H1 (cell line): ENCODE measurements at regions not wholly inside any gene's neighbourhood (a gene's known extent, or its start where the extent isn't known, plus 50 kb on each side); places are given as distances from the start of the nearest gene placed in this dataset.

Source experiments
- CTCF ChIA-PET: fragments of 300-600 bp; sonication (Branson Sonifier 250); formaldehyde crosslinking; loops from one replicate; lab custom pipeline; 2021; ENCODE audit not compliant: partially characterized antibody; lab: Charles Lee
- POLR2A ChIA-PET: fragments of 300-600 bp; sonication (Branson Sonifier 250); formaldehyde crosslinking; loops from one replicate; lab custom pipeline; 2021; ENCODE audit warnings: inconsistent platforms; ENCODE audit not compliant: partially characterized antibody; lab: Charles Lee
- DNase-seq, 2 experiments: peaks; one replicate each; pipeline versions ENCODE4 v3.0.0 to v3.0.0-alpha.2; 2010 to 2022; ENCODE audit warnings: low spot score in 2 of 2, low read depth in 1 of 2, mixed read lengths in 1 of 2
- FAIRE-seq: peaks from 2 replicates; lab custom pipeline; 2011; peaks lifted over from hg19 to GRCh38; lab: Jason Lieb, UNC
- H2AFZ ChIP-seq: 2 replicates; pipeline ENCODE4 v1.8.1; 2012; ENCODE audit warnings: low read length, inconsistent platforms
- H2AK5ac ChIP-seq: 2 replicates; pipeline ENCODE4 v1.6.1; 2013; ENCODE audit warnings: low read depth, low read length
- H2BK120ac ChIP-seq: replicated peaks from 2 replicates; pipeline ENCODE3; 2013; ENCODE audit warnings: low read depth, low read length, inconsistent platforms
- H2BK12ac ChIP-seq: 2 replicates; pipeline ENCODE4 v1.6.1; 2013; ENCODE audit warnings: low read depth, low read length
- H2BK15ac ChIP-seq: 2 replicates; pipeline ENCODE4 v1.6.1; 2013; ENCODE audit warnings: low read length
- H2BK20ac ChIP-seq: 2 replicates; pipeline ENCODE4 v1.6.1; 2013; ENCODE audit warnings: low read length
- H2BK5ac ChIP-seq: 2 replicates; pipeline ENCODE4 v1.6.1; 2013; ENCODE audit warnings: low read depth, low read length
- H3K14ac ChIP-seq: 2 replicates; pipeline ENCODE4 v1.6.1; 2013; ENCODE audit warnings: inconsistent platforms; ENCODE audit not compliant: insufficient read length
- H3K18ac ChIP-seq: 2 replicates; pipeline ENCODE4 v1.6.1; 2013; ENCODE audit warnings: low read length; ENCODE audit errors: extremely low read depth
- H3K23ac ChIP-seq: 2 replicates; pipeline ENCODE4 v1.6.1; 2013; ENCODE audit warnings: inconsistent platforms; ENCODE audit not compliant: insufficient read length
- H3K23me2 ChIP-seq: 2 replicates; pipeline ENCODE4 v1.6.1; 2013; ENCODE audit warnings: low read depth, low read length
- H3K27ac ChIP-seq: 2 replicates; pipeline ENCODE4 v1.6.1; 2011; ENCODE audit warnings: low read depth, low read length, inconsistent platforms
- H3K27me3 ChIP-seq, 4 experiments: replicated peaks in 1 of 4; 1 replicate in 1 of 4; 2 replicates in 3 of 4; pipeline versions ENCODE4 v1.6.1 to v1.8.1; 2011 to 2013; ENCODE audit warnings: low read length in 3 of 4, mild to moderate bottlenecking in 3 of 4, inconsistent platforms in 2 of 4, mixed read lengths in 2 of 4, moderate library complexity in 1 of 4; ENCODE audit not compliant: control insufficient read depth in 3 of 4, insufficient read depth in 3 of 4; ENCODE audit errors: extremely low read depth in 1 of 4
- H3K36me3 ChIP-seq, 4 experiments: 2 replicates each; pipeline versions ENCODE4 v1.6.1 to v1.8.1; 2011 to 2013; ENCODE audit warnings: mild to moderate bottlenecking in 4 of 4, low read length in 3 of 4, moderate library complexity in 2 of 4, control low read depth in 1 of 4, inconsistent platforms in 1 of 4; ENCODE audit not compliant: insufficient read depth in 4 of 4, control insufficient read depth in 2 of 4
- H3K4ac ChIP-seq: replicated peaks from 2 replicates; pipeline ENCODE3; 2013; ENCODE audit warnings: low read length, low read depth, mixed read lengths, inconsistent platforms; ENCODE audit not compliant: insufficient read length
- H3K4me1 ChIP-seq, 4 experiments: replicated peaks in 1 of 4; 1 replicate in 1 of 4; 2 replicates in 3 of 4; pipeline versions ENCODE4 v1.6.1 to v1.8.1; 2011 to 2013; ENCODE audit warnings: low read length in 3 of 4, inconsistent platforms in 2 of 4, mixed read lengths in 1 of 4; ENCODE audit not compliant: insufficient read depth in 4 of 4, control insufficient read depth in 3 of 4
- H3K4me2 ChIP-seq, 2 experiments: 2 replicates each; pipeline versions ENCODE4 v1.6.1 to v1.8.1; 2011 to 2013; ENCODE audit warnings: low read depth in 2 of 2, low read length in 2 of 2, control low read depth in 1 of 2, inconsistent platforms in 1 of 2, mild to moderate bottlenecking in 1 of 2; ENCODE audit not compliant: insufficient read depth in 1 of 2
- H3K4me3 ChIP-seq, 4 experiments: fragments of 200-600, 300-600 bp in 1 of 4; sonication (generic), shearing (Covaris generic), sonication (Bioruptor Twin) in 1 of 4; 2 replicates each; pipeline versions ENCODE4 v1.5.1 to v1.8.1; 2011 to 2016; ENCODE audit warnings: low read length in 4 of 4, low read depth in 3 of 4, control low read depth in 2 of 4, inconsistent platforms in 2 of 4, mild to moderate bottlenecking in 2 of 4, mixed read lengths in 1 of 4, moderate library complexity in 1 of 4; ENCODE audit not compliant: insufficient read depth in 2 of 4; ENCODE audit errors: extremely low read depth in 1 of 4
- H3K56ac ChIP-seq: replicated peaks from 2 replicates; pipeline ENCODE3; 2013; ENCODE audit warnings: low read depth, mild to moderate bottlenecking, mixed read lengths, low read length, inconsistent platforms; ENCODE audit not compliant: insufficient read length
- H3K79me1 ChIP-seq: 2 replicates; pipeline ENCODE4 v1.6.1; 2013; ENCODE audit warnings: low read depth, low read length, control low read depth
- H3K79me2 ChIP-seq, 2 experiments: 2 replicates each; pipeline versions ENCODE4 v1.6.1 to v1.8.1; 2012 to 2013; ENCODE audit warnings: low read length in 2 of 2, mild to moderate bottlenecking in 2 of 2, inconsistent platforms in 1 of 2; ENCODE audit not compliant: insufficient read depth in 2 of 2, control insufficient read depth in 1 of 2
- H3K9ac ChIP-seq, 4 experiments: replicated peaks in 1 of 4; 1 replicate in 1 of 4; 2 replicates in 3 of 4; pipeline versions ENCODE4 v1.6.1 to v1.8.1; 2011 to 2013; ENCODE audit warnings: low read depth in 3 of 4, low read length in 3 of 4, control low read depth in 2 of 4, mild to moderate bottlenecking in 2 of 4, moderate library complexity in 2 of 4, inconsistent platforms in 1 of 4; ENCODE audit errors: extremely low read depth in 1 of 4
- H3K9me3 ChIP-seq, 2 experiments: 2 replicates each; pipeline versions ENCODE4 v1.6.1 to v1.8.1; 2012 to 2013; ENCODE audit warnings: mild to moderate bottlenecking in 2 of 2, moderate library complexity in 2 of 2, control low read depth in 1 of 2, inconsistent platforms in 1 of 2, low read depth in 1 of 2, low read length in 1 of 2, mixed read lengths in 1 of 2; ENCODE audit not compliant: insufficient read depth in 2 of 2
- H4K20me1 ChIP-seq, 2 experiments: replicated peaks in 1 of 2; 2 replicates each; pipeline versions ENCODE3 to v1.8.1; 2011 to 2013; ENCODE audit warnings: inconsistent platforms in 2 of 2, low read length in 2 of 2, mild to moderate bottlenecking in 1 of 2; ENCODE audit not compliant: insufficient read depth in 2 of 2, control insufficient read depth in 1 of 2
- H4K5ac ChIP-seq: 2 replicates; pipeline ENCODE4 v1.6.1; 2013; ENCODE audit warnings: low read length, low read depth, mixed read lengths, inconsistent platforms; ENCODE audit not compliant: insufficient read length
- H4K8ac ChIP-seq: 2 replicates; pipeline ENCODE4 v1.8.0; 2013; ENCODE audit warnings: mild to moderate bottlenecking, moderate library complexity, low read length, inconsistent platforms; ENCODE audit not compliant: insufficient read depth; ENCODE audit errors: extremely low read depth
- H4K91ac ChIP-seq: replicated peaks from 2 replicates; pipeline ENCODE3; 2013; ENCODE audit warnings: low read length, mixed read lengths, inconsistent platforms; ENCODE audit not compliant: insufficient read length
- BACH1 ChIP-seq: IDR thresholded peaks from 2 replicates; pipeline ENCODE4 v1.6.1; 2012; ENCODE audit warnings: low read length, improper control_type of control experiment
- CBX5 ChIP-seq: fragments of 300-800, 300-1000 bp; sonication (generic); IDR thresholded peaks from 2 replicates; pipeline ENCODE4 v1.7.1; 2016; ENCODE audit warnings: antibody characterized with exemption, low read length, low read depth
- CEBPB ChIP-seq: IDR thresholded peaks from 2 replicates; pipeline ENCODE4 v1.6.1; 2012; ENCODE audit warnings: low read depth, low read length
- FOSL1 ChIP-seq: IDR thresholded peaks from 2 replicates; pipeline ENCODE4 v1.6.1; 2011; ENCODE audit warnings: mild to moderate bottlenecking, low read depth, low read length, moderate library complexity; ENCODE audit not compliant: insufficient read depth
- NANOG ChIP-seq: IDR thresholded peaks from 2 replicates; pipeline ENCODE4 v1.6.1; 2011; ENCODE audit warnings: low read length, low read depth, mild to moderate bottlenecking, inconsistent platforms; ENCODE audit not compliant: insufficient read depth, poor library complexity, severe bottlenecking
- POLR2AphosphoS5 ChIP-seq: IDR thresholded peaks from 2 replicates; pipeline ENCODE4 v1.6.1; 2011; ENCODE audit warnings: low read depth, low read length
- TAF7 ChIP-seq: optimal IDR thresholded peaks from 2 replicates; pipeline ENCODE3; 2011; ENCODE audit warnings: low read depth, mild to moderate bottlenecking, inconsistent platforms, low read length, moderate library complexity, borderline replicate concordance
- WGBS, 2 experiments: shearing (Covaris generic) in 1 of 2; methylation state at CpG; one replicate each; pipeline versions ENCODE4 v1.1.6 to v1.1.7; 2013 to 2015; ENCODE audit warnings: low lambda C conversion rate in 2 of 2, mixed read lengths in 2 of 2, inconsistent platforms in 1 of 2, low coverage in 1 of 2, missing lambda C conversion rate in 1 of 2; ENCODE audit not compliant: insufficient replicate concordance in 2 of 2, insufficient coverage in 1 of 2, insufficient read length in 1 of 2; ENCODE audit errors: extremely low coverage in 1 of 2, missing lambda C conversion rate in 1 of 2; 5-methylcytosine and 5-hydroxymethylcytosine counted together

DNA sequence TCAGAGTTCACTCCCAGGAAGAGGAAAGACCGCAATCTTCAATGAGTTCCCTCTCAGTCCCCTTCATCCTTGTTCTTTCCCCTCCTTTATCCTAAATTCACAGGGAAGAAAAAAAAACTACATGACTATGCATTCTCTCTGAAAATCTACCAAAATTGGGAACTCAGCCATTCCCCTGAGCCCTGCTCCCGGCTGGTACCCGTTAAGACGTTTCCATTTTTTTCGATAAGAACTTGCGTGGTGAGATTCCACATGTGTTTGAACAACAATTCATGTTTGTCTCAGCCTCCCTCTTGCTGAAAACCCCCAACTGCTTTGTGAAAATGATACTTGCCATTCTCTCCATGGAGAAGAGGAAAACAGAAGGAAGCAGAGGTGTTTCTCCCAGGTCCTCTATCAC, 318.7 kb upstream of the ID2 start:
- CTCF ChIA-PET, result interaction anchor here (0.6 kb wide), 1 partner anchor 969 kb away, joined by 4 read pairs; no protein-coding TSS in a partner anchor
- no peak overlapping the region for H3K4me2 ChIP-seq
- no peaks in the 10 kb centered on the region for H3K79me2 ChIP-seq
- H4K20me1 ChIP-seq, result no peaks in the 10 kb centered on the region
- FAIRE-seq (no peak), DNase-seq (no peak)
- H2BK5ac ChIP-seq, result no peak overlapping the region
- POLR2A ChIA-PET, result no interaction called here
- H2BK15ac ChIP-seq, result no peak overlapping the region
- H3K36me3 ChIP-seq, result no peaks in the 10 kb centered on the region
- H3K4me1 ChIP-seq, result no peaks in the 10 kb centered on the region
- H2BK12ac ChIP-seq, result no peak overlapping the region
- no peak overlapping the region for H3K14ac ChIP-seq
- H4K8ac ChIP-seq, result no peak overlapping the region
- 97% methylated on average over 5 of the region's 6 CpGs; no CpG with 5 or more reads in 1 of the 2 experiments for WGBS, 2 experiments
- H3K56ac ChIP-seq, result no peak overlapping the region
- H2BK20ac ChIP-seq, result no peak overlapping the region
- no peak overlapping the region for H3K4me3 ChIP-seq
- H2BK120ac ChIP-seq, result no peak overlapping the region
- no peak overlapping the region for H3K27ac ChIP-seq
- H4K5ac ChIP-seq, result no peak overlapping the region
- no peaks in the 10 kb centered on the region; the same call in 1 of the 2 replicates for H3K23me2 ChIP-seq
- H3K9ac ChIP-seq, result no peak overlapping the region
- H3K18ac ChIP-seq, result no peak overlapping the region
- H3K27me3 ChIP-seq, result no peaks in the 10 kb centered on the region
- no peak overlapping the region for H2AK5ac ChIP-seq
- TF ChIP-seq NANOG (no peak), FOSL1 (no peak), CBX5 (no peak), TAF7 (no peak), POLR2AphosphoS5 (no peak), CEBPB (no peak), BACH1 (no peak)
- no peaks in the 10 kb centered on the region for H3K9me3 ChIP-seq
- no peak overlapping the region for H2AFZ ChIP-seq
- no peak overlapping the region for H4K91ac ChIP-seq
- H3K4ac ChIP-seq, result no peak overlapping the region
- H3K79me1 ChIP-seq, result no peaks in the 10 kb centered on the region
- H3K23ac ChIP-seq, result no peak overlapping the region
